Effector memory CD4-positive, alpha-beta T cell (primary cell): ENCODE measurements at regions not wholly inside any gene's neighbourhood (a gene's known extent, or its start where the extent isn't known, plus 50 kb on each side); places are given as distances from the start of the nearest gene placed in this dataset.
"Not testable (repeated sequence)": the region's sequence is repeated elsewhere in the genome, so short reads cannot be mapped to it uniquely, and the experiment has no call there.

Experiments
- DNase-seq, 3 donors: peaks; one replicate each; pipeline ENCODE4 v3.0.0-alpha.2; 2020
- H3K27ac ChIP-seq: 2 replicates; pipeline ENCODE4 v1.7.0; 2013; ENCODE audit warnings: mild to moderate bottlenecking, low read length, moderate library complexity; ENCODE audit not compliant: insufficient read depth, poor library complexity, severe bottlenecking
- H3K27me3 ChIP-seq: replicated peaks from 2 replicates; pipeline ENCODE4 v1.7.0; 2013; ENCODE audit warnings: mild to moderate bottlenecking, low read length; ENCODE audit not compliant: insufficient read depth, control insufficient read depth, poor library complexity, severe bottlenecking
- H3K36me3 ChIP-seq: 2 replicates; pipeline ENCODE4 v1.7.0; 2013; ENCODE audit warnings: mild to moderate bottlenecking, low read length, moderate library complexity; ENCODE audit not compliant: control insufficient read depth, insufficient read depth
- H3K4me1 ChIP-seq: 2 replicates; pipeline ENCODE4 v1.7.0; 2013; ENCODE audit warnings: low read length, mild to moderate bottlenecking; ENCODE audit not compliant: control insufficient read depth, insufficient read depth, poor library complexity, severe bottlenecking
- H3K4me3 ChIP-seq: 2 replicates; pipeline ENCODE4 v1.7.0; 2013; ENCODE audit warnings: low read length, low read depth, mild to moderate bottlenecking; ENCODE audit not compliant: insufficient read depth, poor library complexity, severe bottlenecking
- H3K9me3 ChIP-seq: 2 replicates; pipeline ENCODE4 v1.7.0; 2013; ENCODE audit warnings: mild to moderate bottlenecking, low read length, moderate library complexity; ENCODE audit not compliant: control insufficient read depth

DNA sequence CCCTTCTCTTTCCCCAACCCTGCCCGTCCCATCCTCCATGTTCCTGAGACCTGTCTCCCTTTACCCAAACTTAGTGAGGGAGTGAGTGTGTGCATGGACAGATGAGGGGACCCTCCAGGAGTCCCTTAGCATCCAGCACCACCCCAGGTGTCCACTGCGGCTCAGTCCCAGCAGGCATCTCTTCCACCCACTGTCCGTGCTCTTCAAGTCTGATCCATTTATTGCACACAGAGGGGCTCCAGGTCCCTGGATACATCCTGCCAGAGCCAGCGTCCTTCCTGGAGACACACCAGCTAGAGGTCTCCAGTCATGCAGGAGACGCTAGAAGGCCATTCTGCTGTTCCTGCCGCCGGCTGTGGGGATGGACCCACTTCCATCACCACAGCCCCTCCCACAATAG, 239.2 kb downstream of the ADGRD1 start:
- Histone ChIP-seq H3K4me3 (no peak overlapping the region), H3K4me1 (no peaks in the 10 kb centered on the region), H3K36me3 (no peaks in the 10 kb centered on the region), H3K27me3 (no peaks in the 10 kb centered on the region), H3K9me3 (no peaks in the 10 kb centered on the region), H3K27ac (no peak overlapping the region)
- DNase-seq: no peak

DNA sequence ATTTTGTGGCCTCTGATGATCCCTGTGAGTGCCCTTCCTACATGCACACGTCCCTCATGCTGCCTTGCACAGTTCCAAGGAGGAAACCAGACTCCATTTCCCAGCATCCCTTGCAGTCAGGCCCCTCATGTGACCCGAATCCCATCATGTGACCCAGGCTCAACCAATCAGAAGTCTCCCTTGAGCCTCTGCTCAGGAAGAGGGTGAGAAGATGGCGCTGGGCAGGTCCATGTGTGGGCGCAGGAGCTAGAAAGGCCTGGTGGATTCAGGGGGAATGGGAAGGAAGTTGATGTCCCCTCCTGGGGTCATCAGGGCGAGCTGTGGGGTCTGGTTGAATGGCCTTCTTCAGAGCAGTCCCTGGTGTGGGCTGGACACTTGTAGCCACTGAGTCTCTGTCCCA, 240.5 kb downstream of the ADGRD1 start:
- no peak for DNase-seq
- no peaks in the 10 kb centered on the region for H3K36me3 ChIP-seq
- H3K9me3 ChIP-seq: no peaks in the 10 kb centered on the region
- no peaks in the 10 kb centered on the region for H3K4me1 ChIP-seq
- H3K27me3 ChIP-seq: no peaks in the 10 kb centered on the region
- H3K27ac ChIP-seq: no peak overlapping the region
- H3K4me3 ChIP-seq: no peak overlapping the region

DNA sequence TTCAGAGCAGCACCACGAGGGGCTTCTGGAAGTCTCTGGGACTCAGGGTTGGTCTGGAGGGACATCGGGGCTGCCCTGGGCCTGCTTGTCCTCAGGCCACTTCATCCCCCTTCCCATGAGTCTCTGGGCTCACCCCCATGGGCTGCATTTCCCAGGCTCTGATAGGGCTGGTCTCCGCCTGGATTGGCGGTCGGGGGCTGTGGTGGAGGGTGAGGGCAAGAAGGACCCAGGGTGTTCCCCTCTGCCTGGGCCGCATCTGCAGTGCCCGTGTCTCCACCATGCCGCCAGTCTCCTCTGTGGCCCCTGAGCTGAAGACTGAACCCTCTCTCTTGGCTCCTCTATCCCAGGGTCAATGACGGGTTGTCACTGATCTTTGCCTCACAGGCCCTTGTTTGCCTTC, 242.1 kb downstream of the ADGRD1 start:
- Histone ChIP-seq H3K4me3 (no peak overlapping the region), H3K9me3 (no peaks in the 10 kb centered on the region), H3K27me3 (no peaks in the 10 kb centered on the region), H3K27ac (no peak overlapping the region), H3K36me3 (no peaks in the 10 kb centered on the region), H3K4me1 (no peaks in the 10 kb centered on the region)
- DNase-seq: no peak

- no peak overlapping the region for H3K4me3 ChIP-seq
- no peaks in the 10 kb centered on the region for H3K4me1 ChIP-seq
- DNase-seq: no peak
- H3K36me3 ChIP-seq: no peaks in the 10 kb centered on the region
- no peaks in the 10 kb centered on the region for H3K9me3 ChIP-seq
- no peak overlapping the region for H3K27ac ChIP-seq
- no peaks in the 10 kb centered on the region for H3K27me3 ChIP-seq
These were observed 242.5 kb downstream of the ADGRD1 start for GRCh38 chr12:131196220-131196619.

DNA sequence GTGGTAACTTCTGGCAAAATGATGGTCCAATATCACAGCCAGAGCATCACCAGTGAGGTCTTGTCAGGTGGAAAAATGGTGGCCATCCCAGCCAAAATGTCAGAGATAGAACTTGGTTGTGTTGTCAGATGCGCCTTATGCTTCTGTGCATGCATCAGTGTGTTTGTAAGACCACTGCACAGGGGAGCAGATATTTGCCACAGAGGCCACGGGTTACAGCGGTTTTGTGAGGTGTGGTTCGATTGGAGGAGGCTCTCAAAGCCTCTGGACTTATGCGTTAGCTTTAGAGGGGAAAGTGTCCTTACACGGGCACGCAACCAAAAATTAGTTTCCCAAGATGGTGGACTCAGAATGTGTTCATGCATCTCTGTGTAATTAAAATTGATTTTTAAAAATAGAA, 243.8 kb downstream of the ADGRD1 start:
- H3K9me3 ChIP-seq: no peaks in the 10 kb centered on the region
- no peak for DNase-seq
- no peaks in the 10 kb centered on the region for H3K36me3 ChIP-seq
- no peak overlapping the region for H3K27ac ChIP-seq
- no peak overlapping the region for H3K4me3 ChIP-seq
- H3K27me3 ChIP-seq: no peaks in the 10 kb centered on the region
- H3K4me1 ChIP-seq: no peaks in the 10 kb centered on the region

GRCh38 chr12:131199221-131199620, 245.5 kb downstream of the ADGRD1 start:
- Histone ChIP-seq H3K27ac (no peak overlapping the region), H3K4me3 (no peak overlapping the region), H3K9me3 (no peaks in the 10 kb centered on the region), H3K27me3 (no peaks in the 10 kb centered on the region), H3K36me3 (no peaks in the 10 kb centered on the region), H3K4me1 (no peaks in the 10 kb centered on the region)
- no peak for DNase-seq

GRCh38 chr12:131201912-131202311, 248.2 kb downstream of the ADGRD1 start:
- not testable (repeated sequence) for H3K27me3 ChIP-seq, DNase-seq, H3K4me3 ChIP-seq, H3K4me1 ChIP-seq, H3K36me3 ChIP-seq, H3K27ac ChIP-seq, H3K9me3 ChIP-seq

DNA sequence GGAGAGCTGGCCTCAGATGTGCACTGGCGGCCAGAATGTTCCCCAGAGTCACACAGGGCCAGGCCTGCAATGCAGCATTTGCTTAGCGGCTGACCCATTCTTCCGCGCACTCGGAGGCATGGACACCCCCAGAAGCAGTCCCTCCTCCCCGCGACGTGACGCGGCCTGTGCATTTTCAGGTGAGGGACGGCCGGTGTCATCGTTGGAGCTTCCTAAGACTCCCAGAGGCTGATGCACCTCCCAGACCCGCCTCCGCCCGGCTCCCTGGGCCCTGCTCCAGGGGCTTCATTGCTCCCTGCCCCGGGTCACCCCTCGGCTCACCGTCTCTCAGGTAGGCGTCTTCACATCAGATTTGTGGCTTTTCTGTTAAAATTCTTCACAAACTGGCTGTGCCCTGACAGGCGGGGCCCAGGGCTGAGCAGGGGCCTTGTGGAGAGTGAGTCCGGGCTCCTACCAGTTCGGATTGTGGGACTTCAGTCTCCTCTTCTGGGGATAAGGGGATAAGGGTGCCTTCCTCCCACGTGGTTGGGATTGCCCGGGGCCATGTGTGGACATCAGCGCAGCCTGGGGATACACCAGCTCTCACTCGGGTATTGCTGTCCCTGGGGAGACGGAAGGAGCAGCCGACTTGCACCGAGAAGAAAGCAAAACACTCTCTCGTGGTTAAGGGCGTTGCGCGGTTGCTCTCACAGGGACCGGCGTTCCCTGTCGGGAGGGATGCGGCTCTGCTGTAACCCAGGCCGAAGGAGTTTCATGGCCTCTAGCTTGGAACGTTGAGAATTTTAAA, 249.1 kb downstream of the ADGRD1 start:
- H3K9me3 ChIP-seq: no peaks in the 10 kb centered on the region
- no peaks in the 10 kb centered on the region for H3K4me1 ChIP-seq
- H3K4me3 ChIP-seq: no peak overlapping the region
- H3K36me3 ChIP-seq: no peaks in the 10 kb centered on the region
- no peak overlapping the region for H3K27ac ChIP-seq
- no peak for DNase-seq
- H3K27me3 ChIP-seq: no peaks in the 10 kb centered on the region

GRCh38 chr12:131203666-131204415, 250.1 kb downstream of the ADGRD1 start:
- H3K4me3 ChIP-seq: no peak overlapping the region
- no peaks in the 10 kb centered on the region for H3K4me1 ChIP-seq
- no peaks in the 10 kb centered on the region for H3K36me3 ChIP-seq
- H3K27ac ChIP-seq: no peak overlapping the region
- no peak for DNase-seq
- no peaks in the 10 kb centered on the region for H3K9me3 ChIP-seq
- no peaks in the 10 kb centered on the region for H3K27me3 ChIP-seq
